T-cell (primary cell): ENCODE measurements at regions not wholly inside any gene's neighbourhood (a gene's known extent, or its start where the extent isn't known, plus 50 kb on each side); places are given as distances from the start of the nearest gene placed in this dataset.
"Not testable (repeated sequence)": the region's sequence is repeated elsewhere in the genome, so short reads cannot be mapped to it uniquely, and the experiment has no call there.

ENCODE experiments used
- ATAC-seq, 4 experiments: fragments of 200-7000 bp in 3 of 4; fragments of 150-1000 bp in 1 of 4; cut with Tn5 transposase; replicated peaks in 1 of 4; 1 replicate in 3 of 4; 2 replicates in 1 of 4; pipeline ENCODE4 v1.10.0; 2021; ENCODE audit warnings: moderate library complexity in 3 of 4, mild to moderate bottlenecking in 2 of 4, moderate number of reproducible peaks in 1 of 4
- CTCF ChIA-PET, 2 donors: fragments of 300-600 bp; sonication (Branson Sonifier 250); formaldehyde crosslinking; loops; one replicate each; lab custom pipeline; 2022; ENCODE audit warnings: antibody characterized with exemption in 2 of 2; lab: Charles Lee
- POLR2A ChIA-PET, 2 donors: fragments of 300-600 bp; sonication (Branson Sonifier 250); formaldehyde crosslinking; loops; one replicate each; lab custom pipeline; 2022; ENCODE audit warnings: antibody characterized with exemption in 2 of 2; lab: Charles Lee
- DNase-seq, 35 experiments: peaks; one replicate each; pipeline versions ENCODE4 v3.0.0 to v3.0.0-alpha.2; 2013 to 2023
- H3K27ac ChIP-seq: one replicate; pipeline ENCODE4 v1.5.1; 2013; ENCODE audit warnings: low read length
- H3K27me3 ChIP-seq, 2 experiments: replicated peaks in 1 of 2; 1 replicate in 1 of 2; 2 replicates in 1 of 2; pipeline versions ENCODE4 v1.6.1 to v1.7.0; 2013; ENCODE audit warnings: low read length in 1 of 2, mixed read lengths in 1 of 2; ENCODE audit not compliant: control insufficient read depth in 2 of 2, insufficient read depth in 2 of 2; ENCODE audit errors: extremely low read depth in 1 of 2
- H3K36me3 ChIP-seq, 2 donors: 1 replicate in 1 of 2; 2 replicates in 1 of 2; pipeline versions ENCODE4 v1.6.1 to v1.7.0; 2013; ENCODE audit warnings: low read length in 1 of 2; ENCODE audit not compliant: control insufficient read depth in 2 of 2, insufficient read depth in 1 of 2; ENCODE audit errors: extremely low read depth in 1 of 2
- H3K4me1 ChIP-seq, 2 experiments: 1 replicate in 1 of 2; 2 replicates in 1 of 2; pipeline versions ENCODE4 v1.6.1 to v1.7.0; 2013; ENCODE audit warnings: low read length in 2 of 2, mixed read lengths in 1 of 2; ENCODE audit not compliant: insufficient read depth in 2 of 2, control insufficient read depth in 1 of 2; ENCODE audit errors: extremely low read depth in 1 of 2
- H3K4me3 ChIP-seq, 2 donors: 1 replicate in 1 of 2; 2 replicates in 1 of 2; pipeline versions ENCODE4 v1.5.1 to v1.7.0; 2013; ENCODE audit warnings: mild to moderate bottlenecking in 2 of 2, low read length in 1 of 2, moderate library complexity in 1 of 2; ENCODE audit not compliant: control insufficient read depth in 1 of 2; ENCODE audit errors: extremely low read depth in 1 of 2
- H3K9me3 ChIP-seq: 2 replicates; pipeline ENCODE4 v1.7.0; 2013
- H3K27ac Mint-ChIP-seq, 2 donors: one replicate each; pipeline ENCODE4 v1.8.0; 2020 to 2021; ENCODE audit warnings: mild to moderate bottlenecking in 2 of 2, mixed read lengths in 2 of 2
- H3K27me3 Mint-ChIP-seq, 2 donors: one replicate each; pipeline ENCODE4 v1.8.0; 2021 to 2022; ENCODE audit warnings: mixed read lengths in 2 of 2
- H3K36me3 Mint-ChIP-seq: one replicate; pipeline ENCODE4 v1.8.0; 2021; ENCODE audit warnings: mixed read lengths
- H3K4me1 Mint-ChIP-seq, 3 donors: one replicate each; pipeline ENCODE4 v1.8.0; 2020 to 2022; ENCODE audit warnings: mixed read lengths in 3 of 3, mild to moderate bottlenecking in 1 of 3
- H3K4me3 Mint-ChIP-seq, 3 donors: one replicate each; pipeline ENCODE4 v1.8.0; 2020 to 2022; ENCODE audit warnings: mild to moderate bottlenecking in 3 of 3, mixed read lengths in 3 of 3, moderate library complexity in 3 of 3
- H3K9me3 Mint-ChIP-seq, 3 donors: one replicate each; pipeline ENCODE4 v1.8.0; 2020 to 2022; ENCODE audit warnings: mixed read lengths in 3 of 3
- WGBS: methylation state at CpG from one replicate; pipeline ENCODE4 v1.1.5; 2013; ENCODE audit warnings: missing lambda C conversion rate; ENCODE audit not compliant: insufficient coverage; 5-methylcytosine and 5-hydroxymethylcytosine counted together

DNA sequence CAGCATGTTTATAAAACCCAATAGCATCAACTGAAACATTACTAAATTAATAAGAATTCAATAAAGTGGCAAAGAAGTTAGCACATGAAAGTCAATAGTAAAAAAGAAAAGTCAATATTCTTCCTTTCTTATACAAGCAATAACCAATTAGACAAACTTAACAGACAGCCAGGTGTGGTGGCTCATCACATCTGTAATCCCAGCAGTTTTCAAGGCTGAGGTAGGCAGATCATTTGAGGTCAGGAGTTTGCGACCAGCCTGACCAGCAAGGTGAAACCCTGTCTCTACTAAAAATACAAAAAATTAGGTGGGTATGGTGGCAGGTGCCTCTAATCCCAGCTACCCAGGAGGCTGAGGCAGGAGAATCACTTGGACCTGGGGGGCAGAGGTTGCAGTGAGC, 275.9 kb downstream of the GOLGA6L6 start:
- DNase-seq, H3K36me3 Mint-ChIP-seq, H3K9me3 ChIP-seq, H3K4me1 Mint-ChIP-seq, H3K4me3 Mint-ChIP-seq, CTCF ChIA-PET, H3K9me3 Mint-ChIP-seq, H3K27ac ChIP-seq, H3K27me3 Mint-ChIP-seq, H3K36me3 ChIP-seq, POLR2A ChIA-PET, H3K27ac Mint-ChIP-seq, H3K4me3 ChIP-seq, H3K27me3 ChIP-seq, ATAC-seq, H3K4me1 ChIP-seq: not testable (repeated sequence)
- WGBS: no CpG with 5 or more reads among the region's 1 CpG

DNA sequence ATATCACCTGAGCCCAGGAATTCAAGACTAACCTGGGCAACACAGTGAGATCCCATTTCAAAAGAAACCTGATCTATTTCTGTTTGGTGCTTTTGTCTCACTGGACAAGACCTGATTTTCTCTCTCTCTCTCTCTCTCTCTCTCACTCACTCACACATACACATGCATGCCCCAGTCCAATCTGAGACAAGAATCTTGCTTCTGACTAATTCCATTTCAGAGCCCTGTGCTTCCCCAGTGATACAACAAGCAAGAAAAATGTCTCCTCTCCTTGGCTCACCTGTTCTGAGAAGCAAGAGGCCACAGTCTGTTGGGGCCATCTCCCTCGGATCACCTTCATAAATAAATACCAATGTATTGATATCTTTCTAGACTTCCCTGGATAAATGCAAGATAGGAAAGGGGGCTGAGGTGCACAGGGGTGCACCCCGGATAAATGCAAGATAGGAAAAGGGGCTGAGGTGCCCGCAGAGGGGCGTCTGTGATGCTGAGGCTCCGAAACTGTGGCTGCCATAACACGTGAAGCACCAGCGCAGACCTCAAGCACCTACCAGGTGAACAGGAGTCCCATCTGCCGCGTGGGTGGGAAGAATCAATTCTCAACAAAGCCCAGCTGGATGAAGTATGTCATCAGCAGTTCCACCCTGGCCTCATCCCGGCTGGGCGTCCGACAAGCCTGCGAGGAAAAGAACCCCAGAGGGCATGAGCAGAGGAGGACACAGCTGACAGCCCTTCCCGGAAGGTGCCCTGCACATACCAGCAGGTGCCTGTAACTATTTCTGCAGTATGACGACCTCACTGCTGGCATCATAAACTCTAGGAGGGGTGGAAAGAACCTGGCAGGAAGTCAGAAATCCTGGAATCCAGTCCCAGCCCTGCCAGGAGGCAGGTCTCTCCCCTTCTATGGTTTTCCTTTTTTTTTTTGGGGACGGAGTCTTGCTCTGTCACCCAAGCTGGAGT, 280.0 kb downstream of the GOLGA6L6 start:
- peaks cover 0 to 11% of the 10 kb centered on the region in 2 experiments for H3K27me3 ChIP-seq
- H3K4me1 Mint-ChIP-seq, H3K9me3 ChIP-seq, H3K27me3 Mint-ChIP-seq, H3K4me1 ChIP-seq, H3K36me3 Mint-ChIP-seq, H3K36me3 ChIP-seq, DNase-seq, ATAC-seq, H3K27ac Mint-ChIP-seq, H3K9me3 Mint-ChIP-seq, POLR2A ChIA-PET, H3K4me3 ChIP-seq, CTCF ChIA-PET, H3K4me3 Mint-ChIP-seq, H3K27ac ChIP-seq: not testable (repeated sequence)
- 80% methylated on average over 11 of the region's 16 CpGs for WGBS

DNA sequence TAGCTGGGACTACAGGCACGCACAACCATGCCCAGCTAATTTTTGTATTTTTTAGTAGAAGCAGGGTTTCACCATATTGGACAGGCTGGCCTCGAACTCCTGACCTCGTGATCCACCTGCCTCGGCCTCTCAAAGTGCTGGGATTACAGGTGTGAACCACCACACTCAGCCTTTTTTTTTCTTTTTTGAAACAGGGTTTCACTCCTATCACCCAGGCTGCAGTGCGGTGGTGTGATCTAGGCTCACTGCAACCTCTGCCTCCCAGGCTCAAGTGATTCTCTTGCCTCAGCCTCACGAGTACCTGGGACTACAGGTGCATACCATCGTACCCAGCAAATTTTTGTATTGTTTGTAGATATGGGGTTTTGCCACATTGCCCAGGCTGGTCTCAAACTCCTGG, 280.9 kb downstream of the GOLGA6L6 start:
- H3K4me3 ChIP-seq, H3K36me3 ChIP-seq, H3K27me3 Mint-ChIP-seq, H3K27ac Mint-ChIP-seq, H3K36me3 Mint-ChIP-seq, ATAC-seq, DNase-seq, H3K27ac ChIP-seq, POLR2A ChIA-PET, H3K9me3 ChIP-seq, H3K4me1 Mint-ChIP-seq, CTCF ChIA-PET, H3K9me3 Mint-ChIP-seq, H3K4me1 ChIP-seq, H3K4me3 Mint-ChIP-seq: not testable (repeated sequence)
- peaks cover 0 to 11% of the 10 kb centered on the region in 2 experiments for H3K27me3 ChIP-seq
- WGBS: 78% methylated on average over 7 of the region's 7 CpGs

DNA sequence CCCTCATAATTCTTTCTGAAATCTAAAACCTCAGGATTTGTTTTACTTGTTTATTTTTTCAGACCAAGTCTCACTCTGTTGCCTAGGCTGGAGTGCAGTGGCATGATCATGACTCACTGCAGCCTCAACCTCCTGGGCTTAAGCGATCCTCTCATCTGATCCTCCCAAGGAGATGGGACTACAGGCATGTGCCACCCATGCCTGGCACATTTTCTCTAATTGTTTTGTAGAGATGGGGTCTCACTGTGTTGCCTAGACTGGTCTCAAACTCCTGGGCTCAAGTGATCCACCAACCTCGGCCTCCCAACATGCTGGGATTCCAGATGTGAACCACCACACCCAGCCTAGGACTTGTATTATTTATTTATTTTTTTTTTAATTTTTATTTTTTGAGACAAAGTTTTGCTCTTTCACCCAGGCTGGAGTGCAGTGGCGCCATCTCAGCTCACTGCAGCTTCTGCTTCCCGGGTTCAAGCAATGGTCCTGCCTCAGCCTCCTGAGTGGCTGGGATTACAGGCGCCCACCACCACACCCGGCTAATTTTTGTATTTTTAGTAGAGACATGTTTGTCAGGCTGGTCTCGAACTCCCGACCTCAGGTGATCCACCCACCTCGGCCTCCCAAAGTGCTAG, 281.9 kb downstream of the GOLGA6L6 start:
- H3K4me3 Mint-ChIP-seq, H3K27me3 Mint-ChIP-seq, H3K9me3 Mint-ChIP-seq, H3K9me3 ChIP-seq, H3K4me1 ChIP-seq, H3K4me3 ChIP-seq, POLR2A ChIA-PET, H3K27ac Mint-ChIP-seq, ATAC-seq, H3K36me3 Mint-ChIP-seq, H3K27ac ChIP-seq, H3K4me1 Mint-ChIP-seq, H3K36me3 ChIP-seq, DNase-seq: not testable (repeated sequence)
- WGBS: 83% methylated on average over 4 of the region's 9 CpGs
- peaks cover 0 to 11% of the 10 kb centered on the region in 2 experiments for H3K27me3 ChIP-seq
- CTCF ChIA-PET: interaction anchor here in 1 of 2 donors (0.7 kb wide), 1 partner anchor 111 kb away, joined by 4 read pairs; no protein-coding TSS in a partner anchor

DNA sequence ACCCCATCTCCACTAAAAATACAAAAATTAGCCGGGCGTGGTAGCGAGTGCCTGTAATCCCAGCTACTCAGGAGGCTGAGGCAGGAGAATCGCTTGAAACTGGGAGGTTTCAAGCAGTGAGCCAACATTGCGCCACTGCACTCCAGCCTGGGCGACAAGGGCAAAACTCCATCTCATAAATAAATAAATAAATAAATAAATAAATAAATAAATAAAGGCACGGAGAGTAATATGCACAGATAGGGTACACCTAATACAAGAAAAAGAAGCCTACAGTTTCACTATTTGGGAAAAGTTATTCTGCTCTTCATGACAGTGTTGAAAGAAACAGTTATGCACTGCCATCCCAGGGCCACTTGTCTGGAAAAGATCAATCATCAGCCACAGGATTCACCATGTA, 285.2 kb downstream of the GOLGA6L6 start:
- H3K4me3 ChIP-seq, H3K36me3 ChIP-seq, DNase-seq, H3K36me3 Mint-ChIP-seq, H3K4me1 Mint-ChIP-seq, CTCF ChIA-PET, H3K9me3 Mint-ChIP-seq, H3K9me3 ChIP-seq, H3K27ac Mint-ChIP-seq, ATAC-seq, H3K27ac ChIP-seq, H3K4me1 ChIP-seq, H3K27me3 Mint-ChIP-seq, H3K4me3 Mint-ChIP-seq, POLR2A ChIA-PET, H3K27me3 ChIP-seq: not testable (repeated sequence)
- 85% methylated on average over 5 of the region's 7 CpGs for WGBS

DNA sequence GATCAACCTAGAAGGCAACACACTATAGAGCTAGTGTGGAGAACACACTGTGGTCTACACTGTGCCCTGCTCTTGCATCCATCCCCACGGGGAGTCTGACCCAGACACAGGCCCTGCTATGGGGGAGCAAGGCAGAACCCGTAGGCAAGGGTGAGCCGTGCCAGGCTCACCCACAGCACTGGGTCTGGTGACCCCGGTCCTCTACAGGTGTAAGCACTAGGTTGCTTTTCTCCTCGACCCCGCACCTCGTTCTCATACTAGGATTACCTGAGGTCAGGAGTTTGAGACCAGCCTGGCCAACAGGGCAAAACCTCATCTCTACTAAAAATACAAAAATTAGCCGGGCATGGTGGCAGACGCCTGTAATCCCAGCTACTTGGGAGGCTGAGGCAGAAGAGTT, 286.0 kb downstream of the GOLGA6L6 start:
- H3K36me3 Mint-ChIP-seq, H3K9me3 Mint-ChIP-seq, DNase-seq, POLR2A ChIA-PET, H3K27me3 ChIP-seq, H3K4me3 ChIP-seq, H3K27ac Mint-ChIP-seq, H3K9me3 ChIP-seq, H3K36me3 ChIP-seq, H3K4me3 Mint-ChIP-seq, H3K4me1 Mint-ChIP-seq, H3K27ac ChIP-seq, CTCF ChIA-PET, H3K27me3 Mint-ChIP-seq, H3K4me1 ChIP-seq: not testable (repeated sequence)
- ATAC-seq: peak in 2 of 4 experiments; percentile 30 to 32
- WGBS: 71% methylated on average over 7 of the region's 9 CpGs
